HG03108 (cell line): ENCODE measurements at regions not wholly inside any gene's neighbourhood (a gene's known extent, or its start where the extent isn't known, plus 50 kb on each side); places are given as distances from the start of the nearest gene placed in this dataset.

Experiments used
- ATAC-seq: cut with Tn5 transposase; IDR thresholded peaks from one replicate; pipeline ENCODE4 v1.9.1; 2021; ENCODE audit warnings: moderate library complexity; ENCODE audit not compliant: unreplicated experiment

- ATAC-seq, result no peak
These were observed 412.7 kb downstream of the CETN3 start for GRCh38 chr5:89996890-89997289.

DNA sequence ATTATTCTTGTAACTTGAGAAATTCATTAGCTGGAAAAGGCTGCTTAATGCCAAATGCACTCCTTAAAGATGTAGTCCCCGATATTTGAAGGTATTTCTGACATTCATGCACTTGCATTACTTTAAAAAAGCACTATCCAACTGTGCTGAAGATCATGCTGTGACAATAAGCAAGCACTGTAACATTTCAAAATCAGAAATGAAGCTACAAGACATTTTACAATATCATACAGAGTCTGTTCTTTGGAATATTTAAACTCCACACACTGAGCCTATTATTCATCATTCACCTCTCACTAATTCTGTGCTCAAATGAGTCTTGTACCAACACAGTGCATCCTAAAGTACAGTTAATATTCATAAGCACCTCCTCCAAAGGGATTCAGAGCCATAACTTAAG, 413.2 kb downstream of the CETN3 start:
- no peak for ATAC-seq

DNA sequence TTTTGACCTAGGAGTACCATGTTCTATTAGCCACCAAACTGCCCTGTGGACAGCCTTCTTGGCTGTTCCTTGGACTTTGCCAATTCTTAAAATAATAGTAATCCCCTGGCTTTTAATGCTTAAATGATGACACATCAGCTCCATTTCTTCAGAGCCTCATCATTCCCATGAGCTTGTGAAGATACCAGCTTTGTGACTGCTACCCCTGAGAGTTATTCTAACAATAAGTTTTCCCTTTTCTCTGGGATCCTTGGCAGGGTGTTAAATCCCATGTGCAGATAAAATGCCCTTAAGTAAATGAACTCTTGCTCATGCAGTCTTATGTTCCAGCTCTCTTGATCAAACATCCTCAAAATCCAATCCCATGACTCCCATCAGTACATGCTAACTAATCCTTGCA, 415.3 kb downstream of the CETN3 start:
- ATAC-seq, result no peak

DNA sequence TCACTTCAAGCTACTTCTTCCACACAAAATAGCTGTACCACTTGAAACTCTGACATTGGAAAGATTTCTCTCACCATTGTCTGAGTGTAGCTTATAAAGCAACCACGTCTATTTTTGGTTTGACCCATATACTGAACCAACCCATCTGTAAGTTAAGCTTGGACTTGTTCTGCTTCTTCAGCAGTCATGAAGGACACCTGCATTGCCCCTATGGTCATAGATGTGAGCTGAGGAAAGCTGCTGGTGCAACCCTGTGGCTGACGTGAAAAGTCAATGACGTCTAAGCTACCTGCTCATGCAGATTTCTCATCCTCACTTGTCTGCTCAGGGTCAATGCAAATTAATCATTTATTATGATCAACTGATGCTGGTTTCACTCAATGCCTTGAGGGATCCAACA, 417.4 kb downstream of the CETN3 start:
- ATAC-seq, result no peak

- no peak for ATAC-seq
These were observed 418.0 kb downstream of the CETN3 start for GRCh38 chr5:89991592-89991991.

DNA sequence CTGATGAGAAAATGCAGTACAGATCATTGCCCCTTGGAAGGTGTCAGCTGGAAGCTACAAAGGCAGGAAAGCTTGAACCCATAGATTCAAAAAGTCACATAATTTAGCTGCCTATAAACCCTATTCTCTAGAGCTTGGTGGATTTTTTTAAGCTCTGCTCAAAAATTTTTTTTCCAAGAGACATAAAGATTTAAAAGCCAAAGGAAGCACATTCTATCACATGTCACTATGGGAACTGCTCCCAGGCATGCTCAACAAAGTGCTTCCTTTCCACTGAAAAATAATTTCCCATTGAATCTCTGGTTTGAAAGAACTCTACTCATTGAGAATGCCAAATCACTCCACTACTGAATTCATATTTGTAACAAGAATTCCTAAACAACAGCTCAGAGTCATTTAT, 419.8 kb downstream of the CETN3 start:
- ATAC-seq, result no peak

- ATAC-seq, result no peak
These were observed 420.4 kb downstream of the CETN3 start for GRCh38 chr5:89988998-89989655.

DNA sequence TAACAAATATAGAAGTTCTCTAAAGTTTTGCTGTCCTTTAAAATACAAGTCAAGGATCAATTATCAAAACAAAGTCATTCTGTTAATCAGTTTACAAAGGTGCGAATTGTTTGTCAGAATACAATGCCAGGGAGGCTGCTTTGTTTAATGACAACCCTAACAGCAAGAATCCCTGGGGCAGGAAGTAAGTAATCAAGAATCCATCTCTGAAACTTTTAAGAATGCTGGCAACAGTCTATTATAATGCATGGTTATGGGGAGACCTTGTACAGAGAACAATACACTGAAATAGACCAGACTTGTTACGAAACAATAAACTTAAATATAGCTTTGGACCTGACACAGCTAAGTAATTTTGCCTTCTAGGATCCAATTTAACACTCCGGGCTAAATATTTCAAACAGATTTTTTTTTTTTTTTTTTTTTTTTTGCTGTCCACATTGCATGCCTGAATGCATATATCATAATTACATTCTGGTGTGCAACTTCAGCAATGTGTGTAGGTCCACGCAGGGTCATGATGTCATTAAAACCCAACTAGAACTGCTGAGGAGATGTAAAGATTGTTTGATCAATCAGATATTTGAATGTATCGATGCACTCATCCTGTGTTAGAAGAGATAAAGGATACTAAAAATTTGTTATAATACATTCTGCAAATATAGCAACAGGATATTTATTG, 421.3 kb downstream of the CETN3 start:
- ATAC-seq, result no peak

DNA sequence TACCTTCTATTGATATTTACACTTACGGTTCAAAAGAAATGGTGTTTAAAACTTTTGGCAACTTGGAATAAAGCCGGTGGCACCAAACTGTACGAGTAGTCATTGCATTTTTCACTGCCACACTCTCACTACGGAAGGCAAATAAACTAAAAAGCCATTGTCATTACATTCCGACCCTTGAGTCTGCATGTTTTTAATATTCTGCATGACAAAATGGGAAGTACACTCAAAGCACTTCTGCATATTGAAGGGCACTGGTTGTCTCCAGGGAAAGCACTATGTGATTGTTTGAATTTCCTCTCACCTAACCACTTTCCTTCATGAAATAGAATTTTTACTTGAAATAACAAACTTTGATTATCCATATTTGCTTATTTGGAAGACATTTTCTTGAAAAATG, 426.3 kb downstream of the CETN3 start:
- ATAC-seq, result no peak

- no peak for ATAC-seq
These were observed 427.4 kb downstream of the CETN3 start for GRCh38 chr5:89981878-89982773.

- no peak for ATAC-seq
These were observed 428.5 kb downstream of the CETN3 start for GRCh38 chr5:89981021-89981420.

- ATAC-seq, result no peak
These were observed 436.0 kb downstream of the CETN3 start for GRCh38 chr5:89973516-89973915.

- no peak for ATAC-seq
These were observed 436.7 kb downstream of the CETN3 start for GRCh38 chr5:89972901-89973300.

- ATAC-seq, result no peak
These were observed 440.6 kb downstream of the CETN3 start for GRCh38 chr5:89968958-89969381.

DNA sequence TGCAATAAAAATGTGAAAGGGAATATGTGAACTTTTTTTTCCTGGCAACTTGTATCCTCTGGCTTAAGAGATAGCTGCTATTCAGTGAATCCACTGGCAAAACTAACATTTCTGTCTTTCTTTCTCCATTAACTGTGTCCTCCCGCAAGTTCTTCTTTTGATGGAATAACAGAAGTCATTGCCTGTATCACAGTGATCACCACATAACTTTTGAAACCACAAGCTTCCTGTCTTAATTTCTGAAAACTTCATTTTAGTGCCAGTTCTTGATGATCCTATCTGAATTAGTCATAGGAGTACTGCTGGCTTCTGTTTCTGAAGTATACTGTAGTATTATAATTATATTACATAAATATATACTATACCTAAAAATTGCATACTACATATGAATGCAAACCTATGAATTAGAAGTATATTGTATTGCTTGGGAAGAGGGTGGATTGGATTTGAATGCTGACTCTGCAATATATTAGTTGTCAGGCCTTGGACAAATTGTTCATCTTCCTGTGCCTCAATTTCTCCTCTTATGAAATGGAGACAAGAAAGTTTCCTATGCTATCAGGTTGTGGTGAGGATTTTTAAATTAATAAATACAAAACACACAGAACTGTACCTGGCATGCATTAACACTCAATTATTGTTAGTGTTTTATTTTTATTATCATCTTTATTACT, 441.6 kb downstream of the CETN3 start:
- ATAC-seq, result no peak

DNA sequence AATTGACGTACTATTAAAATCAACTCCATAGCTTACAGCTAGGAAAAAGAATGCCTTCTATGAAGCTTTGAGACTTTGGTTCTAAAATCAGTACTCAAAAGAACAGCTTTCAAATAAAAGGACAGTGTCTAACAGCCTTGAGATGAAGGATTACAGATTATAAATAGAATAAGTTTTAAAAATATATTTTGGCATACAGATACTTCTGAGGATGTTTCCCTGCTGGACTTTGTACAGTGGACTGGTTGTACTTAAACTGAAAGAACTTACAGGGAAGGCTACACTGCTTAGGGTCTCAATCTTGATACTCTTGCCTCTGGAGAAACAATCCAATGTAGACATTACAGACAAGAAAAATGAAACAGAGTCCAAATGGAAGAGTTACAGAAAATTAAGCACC, 452.7 kb downstream of the CETN3 start:
- ATAC-seq, result no peak

- no peak for ATAC-seq
These were observed 454.6 kb downstream of the CETN3 start for GRCh38 chr5:89954916-89955315.

- ATAC-seq, result no peak
These were observed 457.7 kb downstream of the CETN3 start for GRCh38 chr5:89951876-89952275.

GRCh38 chr5:89950234-89950633, 459.3 kb downstream of the CETN3 start:
- no peak for ATAC-seq

- no peak for ATAC-seq
These were observed 460.6 kb downstream of the CETN3 start for GRCh38 chr5:89948977-89949376.

DNA sequence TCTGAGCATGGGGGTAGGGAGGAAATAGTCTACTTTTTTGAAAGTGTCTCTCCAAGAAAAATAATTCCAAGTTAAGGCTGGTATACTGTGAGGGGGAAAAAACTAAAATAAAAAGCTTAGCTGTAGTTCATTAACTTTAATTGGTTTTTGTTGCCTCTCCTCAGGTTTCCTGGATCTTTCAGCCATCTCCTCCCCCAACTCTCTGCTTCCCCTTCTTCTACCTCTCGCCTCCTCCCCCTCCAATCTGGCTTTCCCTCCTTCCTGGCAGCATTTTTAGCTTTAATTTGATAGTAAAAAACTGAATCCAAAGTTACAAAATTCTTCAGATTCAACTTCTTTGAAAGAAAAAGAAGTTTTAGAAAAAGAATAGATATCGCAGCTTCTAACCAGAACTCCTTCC, 462.6 kb downstream of the CETN3 start:
- ATAC-seq, result no peak
